Stimulated activated CD8-positive, alpha-beta memory T cell treated with anti-CD3 and anti-CD28 coated beads, Interleukin-7, amount 100 ng/mL, for 48 hours (primary cell): ENCODE measurements at regions not wholly inside any gene's neighbourhood (a gene's known extent, or its start where the extent isn't known, plus 50 kb on each side); places are given as distances from the start of the nearest gene placed in this dataset.

Experiments
- DNase-seq, 2 donors: peaks; one replicate each; pipeline ENCODE4 v3.0.0-alpha.2; 2020; ENCODE audit warnings: low read depth in 1 of 2; ENCODE audit errors: extremely low read depth in 1 of 2

- no peak for DNase-seq
Measured at GRCh38 chr1:98086156-98086555, 165.3 kb upstream of the DPYD start.

- DNase-seq, result no peak
Measured at GRCh38 chr1:98084188-98084587, 163.4 kb upstream of the DPYD start.

- no peak for DNase-seq
Measured at GRCh38 chr1:98081944-98082343, 161.1 kb upstream of the DPYD start.

- DNase-seq, result no peak
Measured at GRCh38 chr1:98078596-98078995, 157.8 kb upstream of the DPYD start.

GRCh38 chr1:98077691-98078090 lies 156.9 kb upstream of the DPYD start:
- DNase-seq, result no peak

- no peak for DNase-seq
Measured at GRCh38 chr1:98075626-98076025, 154.8 kb upstream of the DPYD start.

GRCh38 chr1:98073823-98074222 lies 153.0 kb upstream of the DPYD start:
- no peak for DNase-seq

GRCh38 chr1:98073106-98073505 lies 152.3 kb upstream of the DPYD start:
- DNase-seq, result no peak

GRCh38 chr1:98072047-98072446 lies 151.2 kb upstream of the DPYD start:
- DNase-seq, result no peak

- no peak for DNase-seq
Measured at GRCh38 chr1:98068016-98068415, 147.2 kb upstream of the DPYD start.

GRCh38 chr1:98066911-98067310 lies 146.1 kb upstream of the DPYD start:
- no peak for DNase-seq

GRCh38 chr1:98059620-98060019 lies 138.8 kb upstream of the DPYD start:
- DNase-seq, result no peak

- no peak for DNase-seq
Measured at GRCh38 chr1:98058676-98059075, 137.8 kb upstream of the DPYD start.

- no peak for DNase-seq
Measured at GRCh38 chr1:98057236-98057910, 136.5 kb upstream of the DPYD start.

GRCh38 chr1:98056781-98057180 lies 135.9 kb upstream of the DPYD start:
- DNase-seq, result no peak

GRCh38 chr1:98055457-98055856 lies 134.6 kb upstream of the DPYD start:
- DNase-seq, result no peak

- DNase-seq, result no peak
Measured at GRCh38 chr1:98054786-98055185, 134.0 kb upstream of the DPYD start.

- no peak for DNase-seq
Measured at GRCh38 chr1:98054367-98054701, 133.5 kb upstream of the DPYD start.

GRCh38 chr1:98053471-98054366 lies 132.9 kb upstream of the DPYD start:
- DNase-seq, result no peak

- DNase-seq, result peak in 1 of 2 donors; percentile 50
Measured at GRCh38 chr1:98051065-98051675, 130.3 kb upstream of the DPYD start.

GRCh38 chr1:98049370-98050135 lies 128.7 kb upstream of the DPYD start:
- DNase-seq, result no peak
